A549 (cell line): ENCODE measurements at regions not wholly inside any gene's neighbourhood (a gene's known extent, or its start where the extent isn't known, plus 50 kb on each side); places are given as distances from the start of the nearest gene placed in this dataset.

Experiments
- BCL3 ChIP-seq: fragments of >200 bp; sonication (Bioruptor Twin); formaldehyde crosslinking; IDR thresholded peaks from 3 replicates; pipeline ENCODE4 v1.6.1; 2016
- CTCF ChIP-seq: fragments of >200 bp; sonication (Bioruptor Twin); formaldehyde crosslinking; IDR thresholded peaks from 3 replicates; pipeline ENCODE4 v1.5.1; 2016
- ELK1 ChIP-seq: fragments of 150-350 bp; IDR thresholded peaks from 2 replicates; pipeline ENCODE4 v1.6.1; 2014; ENCODE audit warnings: low read depth, mild to moderate bottlenecking, low read length
- EP300 ChIP-seq, 2 experiments: fragments of >200 bp; sonication (Bioruptor Twin); formaldehyde crosslinking; IDR thresholded peaks; 2 replicates in 1 of 2; 3 replicates in 1 of 2; pipeline ENCODE4 v1.6.1; 2016 to 2017
- GATA3 ChIP-seq: IDR thresholded peaks from 2 replicates; pipeline ENCODE4 v1.6.1; 2012; ENCODE audit warnings: borderline replicate concordance
- MAFK ChIP-seq: fragments of 450-650 bp; IDR thresholded peaks from 2 replicates; pipeline ENCODE4 v1.6.1; 2014; ENCODE audit not compliant: partially characterized antibody
- MAZ ChIP-seq: fragments of 150-350 bp; IDR thresholded peaks from 2 replicates; pipeline ENCODE4 v1.6.1; 2014; ENCODE audit warnings: antibody characterized with exemption, low read depth, low read length, borderline replicate concordance
- POLR2A ChIP-seq: IDR thresholded peaks from 2 replicates; pipeline ENCODE4 v1.6.1; 2012; ENCODE audit warnings: mild to moderate bottlenecking, low read length
- TF ChIP-seq, protein P1 (sequence below): IDR thresholded peaks from 2 replicates; pipeline ENCODE4 v1.6.1; 2012
- TF ChIP-seq, protein P2 (sequence below): fragments of 450-650 bp; IDR thresholded peaks from 2 replicates; pipeline ENCODE4 v1.6.1; 2014; ENCODE audit warnings: antibody characterized with exemption

- TF ChIP-seq, protein P1, sequence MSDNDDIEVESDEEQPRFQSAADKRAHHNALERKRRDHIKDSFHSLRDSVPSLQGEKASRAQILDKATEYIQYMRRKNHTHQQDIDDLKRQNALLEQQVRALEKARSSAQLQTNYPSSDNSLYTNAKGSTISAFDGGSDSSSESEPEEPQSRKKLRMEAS, result no peak
- TF ChIP-seq CTCF (no peak), BCL3 (no peak), ELK1 (no peak), POLR2A (no peak), GATA3 (no peak), EP300 (IDR thresholded peaks at IDR 0.05) (no peak), MAZ (no peak), MAFK (no peak)
- TF ChIP-seq, protein P2, sequence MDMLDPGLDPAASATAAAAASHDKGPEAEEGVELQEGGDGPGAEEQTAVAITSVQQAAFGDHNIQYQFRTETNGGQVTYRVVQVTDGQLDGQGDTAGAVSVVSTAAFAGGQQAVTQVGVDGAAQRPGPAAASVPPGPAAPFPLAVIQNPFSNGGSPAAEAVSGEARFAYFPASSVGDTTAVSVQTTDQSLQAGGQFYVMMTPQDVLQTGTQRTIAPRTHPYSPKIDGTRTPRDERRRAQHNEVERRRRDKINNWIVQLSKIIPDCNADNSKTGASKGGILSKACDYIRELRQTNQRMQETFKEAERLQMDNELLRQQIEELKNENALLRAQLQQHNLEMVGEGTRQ, result no peak
Measured at GRCh38 chr6:126923807-126924206, 194.7 kb upstream of the RSPO3 start.
